AG08396 (cell line): ENCODE measurements at regions not wholly inside any gene's neighbourhood (a gene's known extent, or its start where the extent isn't known, plus 50 kb on each side); places are given as distances from the start of the nearest gene placed in this dataset.
A peak's percentile ranks its signal among the peaks of the same experiment; 100 is the strongest.
"Not testable (repeated sequence)": the region's sequence is repeated elsewhere in the genome, so short reads cannot be mapped to it uniquely, and the experiment has no call there.

Experiments
- DNase-seq: peaks from one replicate; pipeline ENCODE4 v3.0.0; 2012; ENCODE audit warnings: low spot score, mixed read lengths

DNA sequence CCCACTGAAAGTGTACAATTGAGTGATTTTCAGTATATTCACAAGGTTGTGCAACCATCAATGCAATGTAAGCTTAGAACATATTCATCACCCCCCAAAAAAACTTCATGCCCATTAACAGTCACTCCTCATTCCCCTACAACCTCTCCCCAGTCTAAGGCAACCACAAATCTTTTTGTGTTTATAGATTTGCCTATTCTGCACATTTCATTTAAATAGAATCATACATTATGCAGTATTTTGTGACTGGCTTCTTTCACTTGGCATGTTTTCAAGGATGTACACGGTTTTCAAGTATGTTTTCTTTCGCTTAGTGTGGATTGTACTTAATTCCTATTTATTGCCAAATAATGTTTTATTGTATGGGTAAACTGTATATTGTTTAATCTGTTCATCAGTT lies 95.6 kb upstream of the ADRA1D start:
- DNase-seq, result no peak

DNA sequence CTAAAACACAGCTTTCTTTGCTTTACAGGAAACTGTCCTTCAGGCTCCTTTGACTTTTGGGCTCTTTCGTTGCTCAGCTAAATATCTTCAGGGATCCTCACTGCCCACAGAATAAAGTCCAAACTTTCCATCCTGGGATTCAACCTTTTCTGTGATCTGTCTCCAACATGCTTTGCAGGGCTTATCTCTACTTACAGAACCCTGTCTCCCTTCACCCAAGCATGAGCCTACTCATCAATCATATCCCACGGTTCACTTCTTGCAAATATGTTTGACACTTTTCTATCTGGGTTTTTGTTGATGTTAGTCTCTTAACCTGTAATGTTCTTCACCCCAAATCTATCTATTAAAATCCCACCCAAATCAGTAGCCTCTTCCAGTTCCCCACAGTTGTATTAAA lies 93.5 kb upstream of the ADRA1D start:
- no peak for DNase-seq

GRCh38 chr20:4341804-4342485 lies 92.9 kb upstream of the ADRA1D start:
- peak; percentile 62 for DNase-seq

DNA sequence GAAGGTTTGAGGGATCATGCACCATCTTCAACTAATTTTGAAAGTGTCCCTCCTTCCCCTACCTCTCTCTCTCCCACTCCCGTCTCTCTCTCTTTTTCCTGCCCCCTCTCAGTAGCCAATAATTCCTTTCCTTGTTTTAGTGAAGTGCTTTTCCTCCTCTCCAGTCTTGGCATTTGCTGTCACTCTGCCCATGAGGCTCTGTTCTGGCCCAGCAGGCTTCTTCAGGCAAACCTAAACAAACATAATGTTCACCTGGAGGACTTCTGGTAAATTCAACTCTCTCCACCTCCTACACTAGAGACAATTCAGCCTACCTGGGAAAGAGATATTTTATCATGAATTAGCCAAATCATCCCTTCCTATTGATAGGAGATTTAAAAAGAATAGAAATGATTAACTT lies 86.6 kb upstream of the ADRA1D start:
- no peak for DNase-seq

DNA sequence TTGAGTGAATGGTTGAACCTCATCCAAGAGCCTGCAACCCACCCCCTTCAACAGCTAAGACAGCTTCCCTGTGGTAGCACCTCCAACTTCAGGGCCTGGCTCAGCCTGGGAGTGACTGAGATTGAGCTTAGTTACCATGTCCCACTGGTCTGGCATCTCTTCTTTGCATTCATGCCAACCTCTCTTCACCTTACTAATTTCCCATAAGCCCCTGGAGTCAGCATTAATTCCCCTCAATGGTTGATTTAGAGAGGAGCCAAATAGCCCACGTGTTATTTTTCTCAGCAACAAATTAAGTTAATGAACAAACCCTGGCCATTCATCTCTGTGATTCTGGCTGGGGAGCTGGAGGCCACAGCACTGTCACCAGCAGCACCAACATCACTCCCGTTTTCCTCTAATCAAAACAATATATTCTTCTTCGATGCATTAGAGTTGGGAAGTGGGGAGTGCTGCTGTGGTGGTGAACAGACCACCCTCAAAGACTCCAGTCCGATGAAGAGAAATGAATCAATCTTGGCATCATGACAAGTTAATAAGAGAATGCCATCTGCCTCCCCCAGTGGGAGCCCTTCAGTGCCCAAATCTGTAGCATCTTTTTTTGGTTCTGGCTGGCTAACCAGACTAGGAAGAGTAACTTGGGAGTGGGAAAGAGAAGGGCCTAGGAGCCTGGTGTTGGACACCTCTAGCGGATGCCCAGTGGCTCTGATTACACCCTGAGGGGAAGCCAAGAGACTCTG lies 83.2 kb upstream of the ADRA1D start:
- DNase-seq, result no peak

GRCh38 chr20:4330011-4330410 lies 80.9 kb upstream of the ADRA1D start:
- no peak for DNase-seq

- DNase-seq, result no peak
Measured at GRCh38 chr20:4329232-4329631, 80.1 kb upstream of the ADRA1D start.

DNA sequence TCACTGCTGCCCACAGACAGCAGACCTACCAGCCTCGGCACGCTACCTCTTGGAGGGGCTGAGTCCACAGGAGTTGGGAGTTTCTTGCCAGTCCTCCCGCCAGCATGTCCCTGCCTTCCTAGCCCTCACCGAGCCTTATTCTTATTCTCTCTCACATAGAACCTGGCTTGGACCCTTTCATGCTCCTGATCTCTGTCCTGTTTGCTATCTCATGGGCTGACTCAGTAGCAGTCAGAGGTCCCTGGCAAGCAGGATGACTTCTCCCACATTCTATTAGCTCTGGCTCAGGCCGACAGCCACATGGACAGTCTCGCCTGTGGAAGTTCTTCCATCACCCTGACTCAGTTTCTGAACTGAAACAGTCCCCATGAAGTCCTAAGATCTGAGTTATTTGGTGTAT lies 79.5 kb upstream of the ADRA1D start:
- no peak for DNase-seq

DNA sequence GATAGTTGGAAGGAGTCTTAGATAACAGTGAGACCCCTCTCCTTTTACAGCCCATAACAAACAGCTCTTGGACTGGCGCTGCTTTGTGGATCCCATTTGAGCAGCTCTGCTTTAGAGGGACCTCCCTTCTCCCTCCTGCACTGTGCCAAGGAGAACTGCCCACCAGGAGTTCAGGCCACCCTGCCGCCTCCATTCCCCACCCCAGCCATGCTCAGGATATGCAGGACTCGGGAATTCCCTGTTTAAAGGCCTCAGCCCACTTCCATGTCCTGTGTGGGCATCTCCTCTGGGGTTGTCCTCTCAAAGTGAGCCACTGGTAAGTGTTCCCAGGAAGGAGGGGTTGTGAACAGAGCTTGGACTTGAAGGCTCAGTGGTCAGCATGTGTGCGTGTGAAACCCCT lies 78.9 kb upstream of the ADRA1D start:
- DNase-seq, result no peak

GRCh38 chr20:4326195-4327065 lies 77.3 kb upstream of the ADRA1D start:
- no peak for DNase-seq

DNA sequence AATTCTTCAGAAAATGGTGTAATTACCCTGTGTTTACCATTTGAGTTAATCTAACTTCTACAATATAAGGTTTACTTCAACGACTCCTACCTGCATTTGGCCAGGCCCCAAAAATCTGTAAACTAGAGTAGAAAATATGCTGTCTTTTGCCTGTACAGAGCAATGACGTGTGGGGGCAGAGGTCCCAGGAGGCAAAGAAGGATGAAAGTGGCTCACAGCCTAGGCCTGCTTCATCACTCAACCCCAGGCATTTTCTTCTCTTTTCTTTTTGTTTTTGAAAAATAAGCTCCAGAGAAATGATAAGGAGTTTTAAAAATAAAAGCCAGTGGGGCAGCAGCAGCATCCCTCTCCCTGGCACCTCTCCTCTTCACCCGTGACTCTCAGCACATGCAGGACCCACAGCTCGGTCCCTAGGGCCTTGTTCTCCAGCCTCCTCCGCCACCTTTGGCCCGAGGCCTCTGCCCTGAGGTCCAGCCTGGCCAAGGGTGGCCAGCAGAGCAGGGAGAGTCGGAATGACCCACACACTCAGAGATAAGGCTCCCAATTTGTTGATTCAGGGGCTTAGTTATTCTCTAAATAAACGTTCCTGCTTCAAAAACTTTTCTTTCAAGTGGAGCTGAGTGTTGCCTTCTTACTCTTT lies 76.6 kb upstream of the ADRA1D start:
- DNase-seq, result no peak

GRCh38 chr20:4324611-4325243 lies 75.6 kb upstream of the ADRA1D start:
- no peak for DNase-seq

- no peak for DNase-seq
Measured at GRCh38 chr20:4322499-4322898, 73.4 kb upstream of the ADRA1D start.

DNA sequence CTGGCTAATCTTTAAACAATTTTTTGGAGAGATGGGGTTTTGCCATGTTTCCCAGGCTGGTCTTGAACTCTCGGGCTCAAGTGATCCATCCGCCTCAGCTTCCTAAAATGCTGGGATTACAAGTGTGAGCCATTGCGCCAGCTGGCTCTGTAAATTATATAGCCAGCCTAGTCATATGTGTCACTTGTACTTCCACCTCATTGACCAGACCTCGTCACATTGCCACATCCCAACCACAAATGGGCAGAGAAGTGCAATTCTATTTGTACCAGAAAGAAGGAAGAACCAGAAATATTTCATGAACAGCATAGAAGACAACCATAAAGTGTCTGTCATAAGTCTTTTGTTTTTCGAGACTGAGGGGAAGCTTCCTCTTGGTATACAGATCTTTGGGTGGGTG lies 71.2 kb upstream of the ADRA1D start:
- no peak for DNase-seq

DNA sequence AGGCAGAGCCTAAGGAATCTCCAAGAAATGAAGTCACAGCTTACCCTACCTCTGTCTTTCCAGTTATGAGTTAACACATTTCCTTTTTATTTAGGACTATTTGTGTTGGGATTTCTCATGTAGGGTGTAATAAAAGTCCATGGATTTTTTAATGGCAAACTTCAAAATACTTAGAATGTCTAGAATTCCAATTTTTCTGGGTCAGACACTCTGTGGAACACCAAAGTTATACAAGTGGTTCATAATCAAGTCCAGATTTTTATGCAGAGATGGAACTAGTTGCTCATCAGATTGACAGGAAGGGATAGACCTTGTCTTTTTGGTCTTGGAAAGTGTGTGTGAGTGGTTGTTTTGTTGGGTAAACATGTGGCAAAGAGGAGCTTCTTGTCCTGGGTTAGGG lies 69.8 kb upstream of the ADRA1D start:
- DNase-seq, result no peak

DNA sequence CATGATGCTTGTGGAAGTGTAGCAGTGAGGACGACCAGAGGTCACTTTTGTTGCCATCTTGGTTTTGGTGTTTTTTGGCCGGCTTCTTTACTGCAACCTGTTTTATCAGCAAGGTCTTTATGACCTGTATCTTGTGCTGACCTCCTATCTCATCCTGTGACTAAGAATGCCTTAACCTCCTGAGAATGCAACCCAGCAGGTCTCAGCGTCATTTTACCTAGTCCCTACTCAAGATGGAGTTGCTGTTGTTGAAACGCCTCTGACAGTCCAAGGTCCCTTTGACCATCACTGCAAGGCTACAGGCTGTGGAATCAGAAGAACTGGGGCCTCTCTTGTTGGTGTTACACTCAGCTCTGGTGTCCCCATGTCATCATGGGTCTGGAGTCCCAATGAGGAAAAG lies 61.5 kb upstream of the ADRA1D start:
- DNase-seq, result not testable (repeated sequence)

DNA sequence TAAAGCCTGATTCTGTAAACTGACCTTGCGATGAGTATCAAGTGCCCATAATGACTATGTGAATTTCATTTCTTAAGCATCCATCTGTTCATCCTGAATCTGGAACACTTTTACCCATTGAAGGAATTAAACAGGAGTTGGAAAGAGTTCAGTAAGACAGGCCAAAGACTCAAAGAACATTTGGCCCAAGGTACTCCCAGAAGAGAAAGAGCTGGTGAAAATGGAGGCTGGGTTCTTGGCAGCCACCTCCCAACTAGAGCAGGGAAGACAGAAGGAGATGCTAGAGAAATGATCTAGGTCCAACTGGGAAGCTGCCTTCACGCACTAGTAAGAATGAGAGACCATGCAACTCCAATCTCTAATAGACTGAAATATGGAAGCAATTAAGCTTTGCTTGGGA lies 57.1 kb upstream of the ADRA1D start:
- no peak for DNase-seq

DNA sequence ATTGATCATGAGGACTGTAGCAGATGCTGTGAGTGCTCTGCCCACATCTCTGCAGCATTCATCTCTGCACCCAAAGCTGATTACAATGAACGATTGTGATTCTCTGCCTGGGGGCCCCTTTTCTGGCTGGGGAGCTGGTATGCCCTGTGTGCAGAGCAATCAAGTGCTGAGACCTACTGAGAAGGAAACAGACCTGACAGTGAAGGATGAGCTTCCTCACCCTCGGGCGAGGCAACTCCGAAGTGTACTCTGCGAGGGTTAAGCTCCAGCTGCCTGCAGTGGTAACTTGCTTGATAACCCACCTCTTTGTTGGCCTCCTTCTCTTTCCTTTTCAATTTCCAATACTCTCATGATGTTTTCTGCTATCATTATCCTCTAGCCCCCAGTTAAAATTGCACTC lies 56.0 kb upstream of the ADRA1D start:
- no peak for DNase-seq

GRCh38 chr20:4304601-4305000 lies 55.5 kb upstream of the ADRA1D start:
- no peak for DNase-seq

DNA sequence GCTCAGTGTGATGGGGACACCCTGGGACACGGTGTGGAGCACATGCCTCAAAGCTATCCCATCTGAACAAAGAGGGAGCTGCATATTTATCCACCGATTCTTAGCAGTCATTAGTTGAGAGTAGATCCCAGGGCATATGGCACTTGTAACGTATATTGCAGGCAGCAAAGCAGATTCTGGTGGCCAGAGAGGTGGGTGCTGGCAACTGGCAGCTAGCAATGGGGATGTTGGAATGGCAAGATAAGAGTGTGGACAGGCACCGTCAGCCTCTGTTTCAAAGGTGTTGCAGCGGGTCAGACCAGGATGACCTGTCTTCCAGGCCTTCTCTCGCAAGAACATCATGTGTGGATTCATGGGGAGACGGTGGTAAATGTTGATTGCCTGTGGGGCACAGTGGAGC lies 54.0 kb upstream of the ADRA1D start:
- DNase-seq, result no peak

DNA sequence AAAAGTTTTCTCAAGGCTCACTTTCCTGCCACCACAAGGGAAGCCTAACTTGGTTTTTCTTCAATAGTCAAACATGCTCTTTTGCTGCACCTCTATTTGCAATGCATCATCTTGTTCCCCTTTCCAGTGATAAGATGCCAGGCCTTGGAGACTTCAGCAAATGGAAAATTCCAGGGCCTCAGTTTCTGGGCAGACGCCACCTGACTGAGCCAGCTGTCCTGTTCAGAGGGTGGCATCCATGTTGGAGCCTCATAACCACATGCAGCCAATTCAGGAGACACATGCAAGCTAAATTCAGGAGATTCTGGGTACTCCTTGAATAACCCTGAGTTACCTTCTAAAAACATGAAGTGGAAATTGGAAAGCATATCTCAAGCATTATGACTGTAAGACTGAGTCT lies 51.8 kb upstream of the ADRA1D start:
- DNase-seq, result no peak

DNA sequence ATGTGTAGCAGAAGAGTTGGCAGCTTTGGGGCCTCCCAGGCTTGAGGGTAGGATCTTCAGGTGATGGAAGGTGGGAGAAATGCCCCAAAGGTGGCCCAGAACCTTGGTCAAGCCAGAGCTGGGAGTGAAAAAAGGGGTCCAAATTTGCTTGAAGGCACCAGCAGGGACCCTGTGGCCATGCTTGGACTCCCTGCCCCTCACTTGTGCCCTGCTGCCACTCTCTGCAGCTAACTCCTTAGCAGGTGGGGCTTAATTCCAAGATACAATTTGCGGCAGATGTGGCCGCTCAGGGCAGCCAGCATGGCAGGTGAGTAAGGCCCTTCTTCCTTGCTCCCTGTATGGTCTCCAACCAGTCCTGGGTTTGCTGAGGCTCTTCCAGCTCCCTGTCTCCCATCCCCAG lies 51.3 kb upstream of the ADRA1D start:
- no peak for DNase-seq
